K562 (cell line): ENCODE measurements at regions not wholly inside any gene's neighbourhood (a gene's known extent, or its start where the extent isn't known, plus 50 kb on each side); places are given as distances from the start of the nearest gene placed in this dataset.

ENCODE experiments used
- ATAC-seq: fragments of 200-7000 bp; cut with Tn5 transposase; 3 replicates; pipeline ENCODE4 v1.9.1; 2020; ENCODE audit warnings: moderate library complexity
- BruUV-seq: library from RNA; stranded (reverse); fragments of 400-500 nt; replicated peaks from 2 replicates; lab custom pipeline; 2021; lab: Mats Ljungman, UMichigan
- CTCF ChIA-PET: fragments of 300-600 bp; formaldehyde crosslinking; extraction: SDS; loops from one replicate; lab custom pipeline; 2021; ENCODE audit warnings: low intra/inter-chr PET ratio; lab: Yijun Ruan, JAX
- POLR2A ChIA-PET: fragments of 300-600, 350-650 bp; sonication (Branson Sonifier 250); formaldehyde crosslinking; extraction: SDS; loops from one replicate; lab custom pipeline; 2021; ENCODE audit warnings: antibody characterized with exemption, inconsistent platforms; lab: Yijun Ruan, JAX
- DNase-seq, 4 experiments: peaks; one replicate each; pipeline versions ENCODE4 v3.0.0 to v3.0.0-alpha.2; 2011 to 2018; ENCODE audit warnings: low spot score in 3 of 4, mixed read lengths in 3 of 4; ENCODE audit errors: extremely low read depth in 1 of 4
- FAIRE-seq: peaks from 2 replicates; lab custom pipeline; 2011; peaks lifted over from hg19 to GRCh38; lab: Jason Lieb, UNC
- H2AFZ ChIP-seq: 2 replicates; pipeline ENCODE4 v1.6.0; 2011; ENCODE audit warnings: low read depth, low read length, control low read depth, inconsistent platforms
- H3K27ac ChIP-seq: fragments of 200-600 bp; 3 replicates; pipeline ENCODE4 v1.8.0; 2011; ENCODE audit warnings: low read depth, mild to moderate bottlenecking, control low read depth, inconsistent platforms, low read length, moderate library complexity, mixed read lengths; ENCODE audit errors: extremely low read depth
- H3K27me3 ChIP-seq, 2 experiments: fragments of 300-600 bp in 1 of 2; 2 replicates in 1 of 2; 3 replicates in 1 of 2; pipeline versions ENCODE4 v1.6.0 to v1.8.0; 2011; ENCODE audit warnings: inconsistent platforms in 2 of 2, low read length in 2 of 2, mild to moderate bottlenecking in 1 of 2, mixed read lengths in 1 of 2, moderate library complexity in 1 of 2; ENCODE audit not compliant: control insufficient read depth in 2 of 2, insufficient read depth in 2 of 2
- H3K36me3 ChIP-seq: fragments of 300-600 bp; 3 replicates; pipeline ENCODE4 v1.8.0; 2011; ENCODE audit warnings: mild to moderate bottlenecking, low read length, inconsistent platforms; ENCODE audit not compliant: control insufficient read depth, insufficient read depth
- H3K4me1 ChIP-seq, 2 experiments: fragments of 200-600 bp in 1 of 2; replicated peaks in 1 of 2; 2 replicates in 1 of 2; 3 replicates in 1 of 2; pipeline versions ENCODE4 v1.5.1 to v1.8.0; 2011; ENCODE audit warnings: inconsistent platforms in 2 of 2, low read length in 2 of 2, mild to moderate bottlenecking in 1 of 2, mixed read lengths in 1 of 2, moderate library complexity in 1 of 2; ENCODE audit not compliant: control insufficient read depth in 2 of 2, insufficient read depth in 2 of 2
- H3K4me2 ChIP-seq: 2 replicates; pipeline ENCODE4 v1.6.1; 2011; ENCODE audit warnings: low read length, control low read depth, inconsistent platforms, mixed read lengths; ENCODE audit not compliant: insufficient read depth
- H3K4me3 ChIP-seq: fragments of 200-600 bp; sonication (generic), shearing (Covaris generic); 2 replicates; pipeline ENCODE4 v1.5.1; 2016; ENCODE audit warnings: control low read depth, inconsistent platforms
- H3K79me2 ChIP-seq: fragments of 200-600 bp; 3 replicates; pipeline ENCODE4 v1.8.0; 2011; ENCODE audit warnings: low read length, inconsistent platforms; ENCODE audit not compliant: control insufficient read depth, insufficient read depth
- H3K9ac ChIP-seq, 2 experiments: 2 replicates each; pipeline versions ENCODE4 v1.6.0 to v1.6.1; 2011; ENCODE audit warnings: low read depth in 2 of 2, low read length in 2 of 2, control low read depth in 1 of 2, inconsistent platforms in 1 of 2, mild to moderate bottlenecking in 1 of 2, mixed read lengths in 1 of 2; ENCODE audit not compliant: insufficient read depth in 1 of 2
- H3K9me1 ChIP-seq: one replicate; pipeline ENCODE4 v1.6.0; 2011; ENCODE audit warnings: inconsistent platforms, mild to moderate bottlenecking, low read length, moderate library complexity; ENCODE audit not compliant: control insufficient read depth, insufficient read depth
- H3K9me3 ChIP-seq: replicated peaks from 2 replicates; pipeline ENCODE4 v1.5.1; 2011; ENCODE audit warnings: low read depth, low read length, inconsistent platforms; ENCODE audit not compliant: control insufficient read depth, insufficient read depth
- H4K20me1 ChIP-seq: replicated peaks from 2 replicates; pipeline ENCODE4 v1.6.1; 2011; ENCODE audit warnings: low read length, inconsistent platforms, mixed read lengths; ENCODE audit not compliant: control insufficient read depth, insufficient read depth
- ATF6 ChIP-seq: sonication (generic); formaldehyde crosslinking; IDR thresholded peaks from 2 replicates; pipeline ENCODE4 v1.4.0; 2020; ENCODE audit warnings: mild to moderate bottlenecking, missing genetic modification reagents
- CBFB ChIP-seq: sonication (generic); formaldehyde crosslinking; IDR thresholded peaks from 2 replicates; pipeline ENCODE4 v1.4.0; 2020; ENCODE audit warnings: mild to moderate bottlenecking, missing genetic modification reagents
- FOXA1 ChIP-seq: fragments of 450-650 bp; IDR thresholded peaks from 2 replicates; pipeline ENCODE4 v1.6.1; 2016; ENCODE audit warnings: mild to moderate bottlenecking, borderline replicate concordance
- RBM15 ChIP-seq: fragments of 200-400 bp; formaldehyde crosslinking; IDR thresholded peaks from 2 replicates; pipeline ENCODE4 v1.6.1; 2018; ENCODE audit warnings: mild to moderate bottlenecking, low read length, moderate library complexity; ENCODE audit not compliant: insufficient read depth
- WGBS: fragments of 100-300 bp; shearing (Covaris generic); methylation state at CpG from one replicate; pipeline ENCODE4 v1.1.6; 2016; ENCODE audit warnings: low coverage, mixed read lengths; ENCODE audit not compliant: insufficient coverage; ENCODE audit errors: missing lambda C conversion rate; 5-methylcytosine and 5-hydroxymethylcytosine counted together
- in situ Hi-C: fragments of 300-500 bp; cut with MboI; formaldehyde crosslinking; loops from 4 replicates; pipeline ENCODE4 v1.15.0; 2018; ENCODE audit warnings: inconsistent platforms, mixed read lengths
- intact Hi-C: fragments of 100-400 bp; cut with micrococcal nuclease; formaldehyde crosslinking; loops from 2 replicates; pipeline ENCODE4 v1.14.2; 2022

GRCh38 chr22:49234459-49234858, 593.2 kb downstream of the BRD1 start:
- Histone ChIP-seq H3K4me2 (no peak overlapping the region), H3K9me3 (no peaks in the 10 kb centered on the region), H3K9ac (no peak overlapping the region), H3K27me3 (peaks cover 0 to 6% of the 10 kb centered on the region in 2 experiments; a peak in 1 of 5 replicates), H3K36me3 (no peaks in the 10 kb centered on the region), H3K79me2 (no peaks in the 10 kb centered on the region), H3K9me1 (no peaks in the 10 kb centered on the region), H3K4me3 (no peak overlapping the region), H2AFZ (no peak overlapping the region), H3K27ac (no peak overlapping the region), H4K20me1 (no peaks in the 10 kb centered on the region), H3K4me1 (no peaks in the 10 kb centered on the region)
- 5% methylated on average over 3 of the region's 3 CpGs for WGBS
- in situ Hi-C loops = no loop called here
- CTCF ChIA-PET = no interaction called here
- no peak for FAIRE-seq
- BruUV-seq = no TSS peak
- DNase-seq = no peak
- POLR2A ChIA-PET = interaction anchor here (1.2 kb wide), 1 partner anchor 12 kb away, joined by 3 read pairs; no protein-coding TSS in a partner anchor
- ATAC-seq = no peak
- intact Hi-C loops = no loop called here
- TF ChIP-seq RBM15 (no peak), CBFB (no peak), ATF6 (no peak), FOXA1 (no peak)
